HG03060 (cell line): ENCODE measurements at regions not wholly inside any gene's neighbourhood (a gene's known extent, or its start where the extent isn't known, plus 50 kb on each side); places are given as distances from the start of the nearest gene placed in this dataset.

Source experiments
- ATAC-seq: cut with Tn5 transposase; IDR thresholded peaks from one replicate; pipeline ENCODE4 v1.9.1; 2021; ENCODE audit warnings: low read depth, moderate number of reproducible peaks; ENCODE audit not compliant: unreplicated experiment

DNA sequence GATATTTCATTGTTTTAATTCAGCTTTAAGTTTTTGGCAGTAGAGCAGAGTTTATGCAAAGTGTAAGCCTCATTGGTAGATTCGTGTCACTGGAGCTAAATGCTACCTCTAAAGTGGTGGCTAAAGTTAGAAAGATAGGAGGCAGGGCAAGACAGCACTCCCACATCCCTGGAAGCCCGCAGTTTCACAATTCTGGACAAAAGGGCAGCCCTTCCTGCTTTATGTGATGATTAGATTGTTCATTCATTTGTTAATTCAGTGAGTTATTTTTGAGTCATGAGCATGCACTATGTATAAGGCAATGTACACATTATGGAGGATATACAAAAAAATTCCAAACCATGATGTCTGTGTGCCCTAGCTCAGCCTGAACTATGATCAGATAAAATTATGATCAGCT is 52.1 kb upstream of the EIF3M start:
- no peak for ATAC-seq

- peak; percentile 99 for ATAC-seq
These were observed 53.5 kb upstream of the EIF3M start for GRCh38 chr11:32529994-32530588.

DNA sequence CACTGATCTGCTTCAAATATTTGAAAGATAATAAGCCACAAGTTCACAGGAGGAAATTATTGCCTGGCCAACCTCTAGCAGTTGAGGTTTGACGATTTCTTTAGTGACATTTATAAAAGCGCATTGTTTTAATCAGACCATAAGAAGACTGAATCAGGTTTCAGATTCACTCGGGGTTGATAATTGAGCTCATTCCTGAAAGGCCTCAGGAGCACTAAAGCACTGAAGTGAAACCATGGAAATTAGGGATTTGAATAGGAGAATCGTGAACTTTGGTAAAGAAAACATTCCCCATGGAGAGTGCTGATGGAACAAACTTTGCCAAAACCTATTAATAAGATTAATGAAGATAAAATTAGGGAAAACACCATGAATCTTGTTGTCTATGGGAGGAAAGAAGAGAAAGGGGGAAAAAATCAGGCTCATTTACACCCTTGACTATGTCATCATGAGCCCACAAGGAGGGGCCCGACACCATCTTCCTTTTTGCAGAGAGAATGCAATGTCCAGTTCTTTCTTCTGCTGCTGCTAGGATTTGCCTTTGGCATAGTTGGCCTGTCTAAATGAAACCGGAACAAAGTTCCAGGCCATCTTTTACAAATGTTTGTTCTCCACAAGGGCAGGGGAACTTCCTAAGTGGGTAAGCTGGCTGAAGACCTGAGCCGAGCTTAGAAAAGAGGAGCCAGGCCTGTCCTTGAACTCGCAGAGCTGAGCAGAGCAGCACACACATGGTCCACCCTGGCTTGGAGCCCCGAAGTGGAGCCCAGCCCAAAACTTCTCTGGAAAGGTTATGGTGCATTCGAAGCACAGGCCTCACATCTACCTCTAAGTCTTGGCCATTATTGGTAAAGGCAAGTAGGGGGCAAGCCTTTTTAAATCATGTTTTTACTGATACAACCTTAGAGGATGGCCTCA is 56.1 kb upstream of the EIF3M start:
- no peak for ATAC-seq

- no peak for ATAC-seq
These were observed 56.9 kb upstream of the EIF3M start for GRCh38 chr11:32526760-32527159.

DNA sequence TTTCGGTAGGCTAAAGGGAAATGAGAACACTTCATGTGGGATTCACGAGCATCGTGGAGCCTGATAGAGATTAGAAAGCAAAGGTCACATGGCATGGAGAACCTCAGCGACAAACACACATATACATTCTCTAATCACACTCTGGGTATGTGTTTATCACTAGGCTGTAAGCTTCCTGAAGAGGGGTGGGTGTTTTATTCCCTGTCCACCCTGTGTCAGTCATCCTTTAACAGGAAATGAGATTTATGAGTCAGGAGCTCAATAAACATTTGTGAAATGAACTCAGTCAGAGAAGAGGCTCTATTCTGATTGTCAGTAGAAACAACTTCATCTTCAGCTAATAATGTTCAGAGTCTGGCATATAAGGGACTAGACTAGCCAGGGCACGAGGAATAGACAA is 71.7 kb upstream of the EIF3M start:
- ATAC-seq: no peak

DNA sequence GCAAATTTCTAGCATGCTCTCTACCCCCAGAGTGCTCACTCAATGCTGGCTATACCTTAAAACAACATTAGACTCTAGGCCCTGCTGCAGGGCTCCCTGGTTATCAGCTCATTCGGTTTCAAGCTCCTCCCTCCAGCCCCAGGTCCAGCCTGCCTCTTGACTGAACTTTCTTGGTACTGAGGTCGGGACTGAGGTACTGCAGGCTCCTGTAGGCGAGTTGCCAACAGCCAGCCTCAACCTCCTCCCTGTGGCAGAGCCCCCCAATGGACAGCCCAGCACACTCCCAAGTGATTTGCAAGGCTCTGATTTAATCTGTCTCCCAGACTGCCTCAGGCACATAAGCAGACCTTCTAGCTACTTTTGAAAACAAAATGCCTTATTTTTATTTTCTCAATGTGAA is 73.6 kb upstream of the EIF3M start:
- ATAC-seq: no peak

DNA sequence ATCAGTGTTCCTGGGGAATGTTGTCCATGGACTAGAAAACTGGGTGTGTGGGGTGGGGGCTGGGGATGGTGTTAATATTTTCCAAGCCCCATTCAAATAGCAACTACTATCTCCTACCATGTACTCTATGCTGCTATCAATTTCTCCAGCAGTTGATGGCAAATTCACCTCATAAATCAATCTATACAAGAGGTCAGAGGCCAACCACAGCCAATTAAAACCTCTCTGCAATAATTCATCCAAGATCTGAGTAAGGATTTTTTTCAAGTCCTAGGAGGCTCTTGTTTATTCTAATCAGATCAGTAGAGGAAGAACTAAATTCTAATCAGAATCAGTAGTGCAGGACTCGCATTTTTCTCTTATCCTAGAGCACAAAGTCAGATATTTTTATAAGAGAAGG is 73.4 kb upstream of the WT1 start:
- ATAC-seq: no peak

DNA sequence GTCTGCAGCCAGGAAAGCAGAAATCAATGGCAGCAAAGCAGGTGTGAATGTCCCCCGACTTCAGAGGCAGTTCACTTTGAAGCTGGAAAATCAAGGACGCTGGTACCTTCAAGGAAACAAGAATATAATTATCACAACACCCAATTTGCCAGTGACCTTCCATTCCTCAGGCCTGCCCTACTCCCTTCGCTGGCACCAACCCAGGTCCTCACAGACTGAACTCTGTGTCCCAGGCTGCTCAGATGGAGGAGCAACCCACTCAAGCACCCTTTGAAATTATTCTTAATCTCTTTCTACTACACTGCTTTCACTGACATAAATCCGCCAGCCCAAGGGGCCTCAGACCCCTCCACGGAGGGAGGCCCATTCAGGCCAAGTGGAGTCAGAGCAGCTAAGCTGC is 64.7 kb upstream of the WT1 start:
- ATAC-seq: no peak

DNA sequence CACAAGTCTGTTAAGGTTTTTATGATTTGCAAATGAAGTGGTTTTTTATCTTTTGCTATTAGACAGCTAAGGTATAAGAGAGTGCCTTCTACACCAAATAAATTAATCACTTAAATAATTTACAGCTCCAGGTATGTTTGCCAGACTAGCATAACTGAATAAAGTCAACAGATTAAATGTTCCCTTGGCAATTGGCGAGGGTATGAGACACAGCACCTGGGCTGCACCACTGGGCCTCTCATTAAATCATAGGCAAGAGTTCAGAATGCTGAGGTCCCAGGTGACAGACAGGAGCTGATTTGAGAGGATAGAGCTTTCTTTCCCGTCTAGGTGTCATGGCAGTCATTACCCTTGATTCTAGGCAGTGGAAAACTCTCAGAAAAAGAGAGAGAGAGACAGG is 62.6 kb upstream of the WT1 start:
- no peak for ATAC-seq

- no peak for ATAC-seq
These were observed 59.3 kb upstream of the WT1 start for GRCh38 chr11:32494629-32495028.

DNA sequence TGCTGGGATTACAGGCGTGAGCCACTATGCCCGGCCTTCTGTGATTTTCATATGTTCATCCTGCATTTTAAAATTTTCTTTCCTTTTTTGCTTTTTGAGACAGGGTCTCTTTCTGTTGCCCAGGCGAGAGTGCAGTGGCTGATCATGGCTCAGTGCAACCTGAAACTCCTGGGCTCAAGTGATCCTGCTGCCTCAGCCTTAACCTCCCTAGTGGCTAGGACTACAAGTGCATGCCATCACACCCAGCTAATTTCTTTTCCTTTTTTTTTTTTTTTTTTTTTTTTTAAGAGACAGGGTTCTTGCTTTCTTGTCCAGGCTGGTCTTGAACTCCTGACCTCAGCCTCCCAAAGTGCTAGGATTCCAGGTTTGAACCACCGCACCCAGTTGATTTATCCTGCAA is 54.1 kb upstream of the WT1 start:
- ATAC-seq: no peak

GRCh38 chr11:32487270-32487669 is 51.9 kb upstream of the WT1 start:
- no peak for ATAC-seq

- no peak for ATAC-seq
These were observed 50.4 kb upstream of the WT1 start for GRCh38 chr11:32485733-32486132.
